Transverse colon (tissue), 4 donors: ENCODE measurements at regions not wholly inside any gene's neighbourhood (a gene's known extent, or its start where the extent isn't known, plus 50 kb on each side); places are given as distances from the start of the nearest gene placed in this dataset.
A peak's percentile ranks its signal among the peaks of the same experiment; 100 is the strongest.

Source experiments
- DNase-seq: peaks from one replicate; pipeline ENCODE4 v3.0.0-alpha.2; 2019
- H3K27ac ChIP-seq, 4 donors: fragments of 200-600 bp; sonication (generic); 2 replicates each; pipeline ENCODE4 v1.5.1; 2016 to 2018; ENCODE audit warnings: inconsistent platforms in 4 of 4
- H3K27me3 ChIP-seq: fragments of 200-600 bp; sonication (generic); 2 replicates; pipeline ENCODE4 v1.5.1; 2017; ENCODE audit warnings: inconsistent platforms
- H3K36me3 ChIP-seq, 4 donors: fragments of 200-600 bp; sonication (generic); 2 replicates each; pipeline ENCODE4 v1.5.1; 2017 to 2019; ENCODE audit warnings: inconsistent platforms in 4 of 4
- H3K4me1 ChIP-seq, 4 donors: fragments of 200-600 bp; sonication (generic); 2 replicates each; pipeline ENCODE4 v1.5.1; 2017 to 2020; ENCODE audit warnings: inconsistent platforms in 4 of 4
- H3K4me3 ChIP-seq, 4 donors: fragments of 200-600 bp; sonication (generic); 1 replicate in 1 of 4; 2 replicates in 3 of 4; pipeline versions ENCODE4 v1.5.1 to v1.6.1; 2017 to 2019; ENCODE audit warnings: inconsistent platforms in 4 of 4
- H3K9me3 ChIP-seq, 2 donors: fragments of 200-600 bp; sonication (generic); 2 replicates each; pipeline ENCODE4 v1.5.1; 2017 to 2019; ENCODE audit warnings: inconsistent platforms in 2 of 2
- EP300 ChIP-seq: sonication (generic); formaldehyde crosslinking; IDR thresholded peaks from one replicate; pipeline ENCODE4 v1.6.1; 2017; ENCODE audit warnings: antibody characterized with exemption, low read depth
- POLR2A ChIP-seq: fragments of 450-650 bp; IDR thresholded peaks from one replicate; pipeline ENCODE4 v1.6.1; 2016; ENCODE audit warnings: antibody characterized with exemption, mild to moderate bottlenecking, moderate library complexity
- POLR2AphosphoS5 ChIP-seq, 3 donors: sonication (generic); formaldehyde crosslinking; IDR thresholded peaks; one replicate each; pipeline ENCODE4 v1.6.1; 2016; ENCODE audit warnings: antibody characterized with exemption in 3 of 3
- WGBS, 2 donors: methylation state at CpG; one replicate each; pipeline ENCODE4 v1.1.5; 2018; ENCODE audit warnings: low coverage in 1 of 2; 5-methylcytosine and 5-hydroxymethylcytosine counted together
- in situ Hi-C, 4 donors: fragments of 200-750 bp; cut with MboI; loops; one replicate each; pipeline versions ENCODE4 v1.15.0 to v1.15.1; 2017; ENCODE audit warnings: low sequenced_read_pairs in 3 of 4, low pct_ligation_motif_present in 1 of 4, low pct_unique_long_range_greater_than_20kb in 1 of 4
- intact Hi-C: fragments of 100-400 bp; cut with DNase I; formaldehyde crosslinking; loops from one replicate; pipeline ENCODE4 v1.15.1; 2023; ENCODE audit warnings: low total_unique reads
- TF ChIP-seq, protein P1 (sequence below), 5 experiments: fragments of 200-600 bp in 3 of 5; fragments of 450-650 bp in 2 of 5; sonication (generic) in 3 of 5; IDR thresholded peaks; 1 replicate in 2 of 5; 2 replicates in 3 of 5; pipeline ENCODE4 v1.5.1; 2016 to 2017; ENCODE audit warnings: antibody characterized with exemption in 5 of 5, inconsistent platforms in 3 of 5, mild to moderate bottlenecking in 2 of 5, moderate library complexity in 1 of 5

DNA sequence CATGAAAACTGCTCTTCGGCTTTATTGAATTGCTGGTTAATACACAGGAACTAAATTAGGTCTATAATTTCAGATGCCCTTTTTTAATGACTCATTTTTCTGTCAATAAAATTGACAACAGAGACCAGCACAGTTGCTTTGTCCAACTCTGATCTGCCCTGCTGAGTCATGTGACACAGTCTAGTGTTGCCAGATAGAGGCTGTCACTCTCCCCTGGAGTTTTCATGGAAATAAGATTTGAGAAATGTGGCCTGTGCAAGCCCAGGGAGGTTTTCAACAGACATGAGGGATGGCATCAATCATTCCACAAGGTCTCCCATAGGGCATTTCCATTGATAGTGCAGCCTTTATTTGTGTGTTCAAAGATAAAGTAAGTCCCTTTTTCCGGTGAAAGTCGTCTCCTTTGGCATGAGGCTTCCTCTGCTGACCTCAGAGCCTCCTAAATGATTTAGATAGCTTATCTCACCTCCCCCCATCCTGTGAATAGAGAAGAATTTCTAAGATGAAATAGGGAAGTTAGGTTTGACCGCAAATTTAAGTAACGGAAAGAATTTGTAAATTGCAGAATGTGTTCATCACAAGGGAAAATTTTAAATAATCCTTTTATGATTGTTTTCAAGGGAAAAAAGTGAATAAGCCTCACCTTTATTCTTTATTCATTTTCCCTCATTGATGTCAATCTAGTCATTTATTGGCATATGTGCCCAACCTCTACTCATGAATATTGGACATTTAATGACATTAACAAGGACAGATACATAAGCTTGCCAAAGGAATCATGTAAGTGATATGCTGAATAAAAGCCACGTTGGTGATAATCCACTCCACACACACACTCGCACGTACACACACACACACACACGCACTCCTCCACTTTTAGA lies 277.7 kb downstream of the ADGB start:
- 70 to 73% methylated on average over 9 of the region's 9 CpGs for WGBS, 2 donors
- TF ChIP-seq POLR2AphosphoS5 (IDR thresholded peaks at IDR 0.05) (no peak), POLR2A (no peak), EP300 (no peak)
- TF ChIP-seq, protein P1, sequence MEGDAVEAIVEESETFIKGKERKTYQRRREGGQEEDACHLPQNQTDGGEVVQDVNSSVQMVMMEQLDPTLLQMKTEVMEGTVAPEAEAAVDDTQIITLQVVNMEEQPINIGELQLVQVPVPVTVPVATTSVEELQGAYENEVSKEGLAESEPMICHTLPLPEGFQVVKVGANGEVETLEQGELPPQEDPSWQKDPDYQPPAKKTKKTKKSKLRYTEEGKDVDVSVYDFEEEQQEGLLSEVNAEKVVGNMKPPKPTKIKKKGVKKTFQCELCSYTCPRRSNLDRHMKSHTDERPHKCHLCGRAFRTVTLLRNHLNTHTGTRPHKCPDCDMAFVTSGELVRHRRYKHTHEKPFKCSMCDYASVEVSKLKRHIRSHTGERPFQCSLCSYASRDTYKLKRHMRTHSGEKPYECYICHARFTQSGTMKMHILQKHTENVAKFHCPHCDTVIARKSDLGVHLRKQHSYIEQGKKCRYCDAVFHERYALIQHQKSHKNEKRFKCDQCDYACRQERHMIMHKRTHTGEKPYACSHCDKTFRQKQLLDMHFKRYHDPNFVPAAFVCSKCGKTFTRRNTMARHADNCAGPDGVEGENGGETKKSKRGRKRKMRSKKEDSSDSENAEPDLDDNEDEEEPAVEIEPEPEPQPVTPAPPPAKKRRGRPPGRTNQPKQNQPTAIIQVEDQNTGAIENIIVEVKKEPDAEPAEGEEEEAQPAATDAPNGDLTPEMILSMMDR (IDR thresholded peaks at IDR 0.05): no peak
- Histone ChIP-seq H3K4me3 (no peak overlapping the region), H3K27ac (no peak overlapping the region), H3K36me3 (no peaks in the 10 kb centered on the region), H3K27me3 (no peaks in the 10 kb centered on the region), H3K4me1 (peaks cover 0 to 22% (median 9%) of the 10 kb centered on the region in 4 donors), H3K9me3 (no peaks in the 10 kb centered on the region)
- intact Hi-C loops: no loop called here
- in situ Hi-C loops: no loop called here
- DNase-seq: no peak

DNA sequence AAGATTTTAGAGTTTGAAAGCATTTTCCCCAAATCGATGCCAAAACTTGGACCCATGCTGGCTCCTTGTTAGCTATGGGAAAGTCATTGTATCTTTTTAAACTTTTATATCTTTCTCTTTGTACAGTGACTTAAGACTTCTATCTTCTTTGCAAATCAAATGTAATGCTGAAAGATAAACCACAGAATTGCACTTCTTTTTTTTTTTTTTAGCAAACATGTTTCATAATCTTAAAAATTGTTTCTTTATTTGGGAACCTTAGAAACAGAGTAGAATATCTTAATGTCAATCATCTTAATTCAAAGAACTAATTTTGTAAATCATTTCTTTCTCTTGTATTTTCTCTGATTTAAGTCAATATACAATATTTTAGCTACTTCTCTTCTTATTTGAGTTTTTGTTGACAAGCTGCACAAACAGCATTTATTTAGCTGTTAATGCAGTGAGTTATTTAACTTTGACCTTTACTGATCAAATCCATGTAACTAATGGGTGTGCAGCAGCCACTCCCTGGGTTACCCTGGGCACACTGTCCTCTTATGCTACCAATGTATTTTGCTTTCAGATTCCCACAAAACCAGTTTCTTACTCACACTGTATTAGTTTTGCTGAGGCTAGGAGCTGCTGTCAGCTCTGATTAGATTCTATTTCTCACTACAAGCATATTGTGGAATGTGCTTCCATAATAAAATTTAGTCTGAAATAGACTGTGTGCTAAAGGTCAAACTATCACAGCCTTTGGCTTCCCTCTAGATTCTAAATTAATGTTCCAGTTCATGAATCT lies 279.6 kb downstream of the ADGB start:
- intact Hi-C loops (no loop called here), in situ Hi-C loops (no loop called here)
- Histone ChIP-seq H3K36me3 (no peaks in the 10 kb centered on the region), H3K9me3 (no peaks in the 10 kb centered on the region), H3K27ac (peak overlapping the region in 1 of 4 donors; percentile 15), H3K4me3 (no peak overlapping the region), H3K27me3 (no peaks in the 10 kb centered on the region), H3K4me1 (peaks cover 0 to 15% (median 9%) of the 10 kb centered on the region in 4 donors)
- DNase-seq: peak; percentile 24
- TF ChIP-seq, protein P1 (IDR thresholded peaks at IDR 0.05): no peak
- no peak for TF ChIP-seq EP300
- TF ChIP-seq POLR2A: no peak
- TF ChIP-seq POLR2AphosphoS5 (IDR thresholded peaks at IDR 0.05): no peak
- 78 to 79% methylated on average over 1 of the region's 1 CpG for WGBS, 2 donors

DNA sequence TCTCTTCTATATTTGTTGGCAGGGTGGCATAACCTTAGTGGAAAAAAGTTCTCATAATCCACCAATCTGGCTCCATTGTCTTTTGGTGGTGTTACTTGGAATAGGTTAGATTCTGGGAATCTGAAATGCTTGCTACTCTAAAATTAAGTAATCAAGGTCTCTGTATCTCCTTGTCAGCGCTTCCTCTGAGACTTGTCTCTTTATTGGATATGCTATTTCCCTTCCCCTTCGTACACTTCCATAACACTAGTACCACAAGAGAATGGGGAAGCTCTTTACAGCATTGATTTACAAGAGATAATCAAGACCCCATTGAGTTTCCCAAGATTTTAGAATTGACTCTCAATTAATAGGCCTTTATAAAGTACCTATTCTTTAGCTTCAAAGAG lies 280.2 kb downstream of the ADGB start:
- intact Hi-C loops: no loop called here
- H3K27ac ChIP-seq: peak overlapping the region in 1 of 4 donors; percentile 15
- H3K27me3 ChIP-seq: no peaks in the 10 kb centered on the region
- no peak overlapping the region for H3K4me3 ChIP-seq
- in situ Hi-C loops: no loop called here
- DNase-seq: no peak
- 80 to 84% methylated on average over 2 of the region's 2 CpGs for WGBS, 2 donors
- TF ChIP-seq EP300 (no peak), POLR2AphosphoS5 (IDR thresholded peaks at IDR 0.05) (no peak)
- H3K36me3 ChIP-seq: no peaks in the 10 kb centered on the region
- H3K4me1 ChIP-seq: peaks cover 0 to 15% (median 9%) of the 10 kb centered on the region in 4 donors
- no peaks in the 10 kb centered on the region for H3K9me3 ChIP-seq

DNA sequence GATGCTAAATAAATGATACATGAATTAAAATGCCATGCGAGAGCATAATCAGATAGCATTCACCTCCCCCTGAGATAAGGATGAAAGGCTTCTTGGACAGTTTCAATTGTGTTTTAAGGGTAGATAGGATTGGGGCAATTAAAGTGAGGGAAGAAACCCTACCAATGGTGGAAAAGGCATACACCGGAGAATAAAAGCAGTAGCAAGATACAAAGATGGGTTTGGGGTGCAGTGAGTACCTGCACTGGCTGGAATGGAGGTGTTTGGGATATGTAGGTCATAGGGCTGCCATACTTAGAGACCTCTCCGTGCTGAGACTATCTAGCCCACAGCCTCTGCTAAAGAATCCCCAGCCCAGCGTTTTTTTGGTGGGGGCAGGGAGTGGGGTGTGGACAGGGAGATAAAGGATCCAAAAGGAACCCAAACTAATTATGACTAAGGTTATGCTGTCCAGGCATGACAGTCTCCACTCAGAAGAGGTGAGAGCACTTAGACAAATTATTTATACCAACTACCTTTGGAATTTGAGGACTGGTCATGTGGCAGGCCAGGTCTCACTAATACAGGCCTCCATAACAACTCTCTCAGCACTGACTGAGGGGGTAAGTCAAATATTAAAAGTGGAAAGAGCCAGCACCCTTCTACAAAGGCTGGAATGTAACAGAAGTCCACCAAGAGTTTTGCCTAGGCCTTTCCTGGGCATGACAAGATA lies 280.8 kb downstream of the ADGB start:
- H3K9me3 ChIP-seq: no peaks in the 10 kb centered on the region
- no peak overlapping the region for H3K27ac ChIP-seq
- TF ChIP-seq POLR2AphosphoS5 (IDR thresholded peaks at IDR 0.05) (no peak), EP300 (no peak), POLR2A (no peak)
- TF ChIP-seq, protein P1 (IDR thresholded peaks at IDR 0.05): no peak
- no peaks in the 10 kb centered on the region for H3K27me3 ChIP-seq
- intact Hi-C loops (no loop called here), in situ Hi-C loops (no loop called here)
- H3K4me1 ChIP-seq: peaks cover 0 to 20% (median 15%) of the 10 kb centered on the region in 4 donors
- WGBS, 2 donors: 84 to 90% methylated on average over 3 to 4 of the region's 4 CpGs
- no peaks in the 10 kb centered on the region for H3K36me3 ChIP-seq
- H3K4me3 ChIP-seq: no peak overlapping the region
- DNase-seq: no peak
